SK-N-SH treated with all-trans-retinoic acid at 6 μM for 48 hours (cell line): ENCODE measurements at regions not wholly inside any gene's neighbourhood (a gene's known extent, or its start where the extent isn't known, plus 50 kb on each side); places are given as distances from the start of the nearest gene placed in this dataset.

Experiments
- ATAC-seq: fragments of 200-7000 bp; cut with Tn5 transposase; 3 replicates; pipeline ENCODE4 v1.9.1; 2020; ENCODE audit warnings: mild to moderate bottlenecking, moderate library complexity
- ARNTL ChIP-seq: fragments of 450-650 bp; formaldehyde crosslinking; IDR thresholded peaks from 2 replicates; pipeline ENCODE4 v1.5.0; 2020; ENCODE audit warnings: low read depth, mild to moderate bottlenecking, moderate library complexity, borderline replicate concordance
- BACH2 ChIP-seq: fragments of 250-450 bp; sonication (Bioruptor Pico); IDR thresholded peaks from 2 replicates; pipeline ENCODE4 v1.9.0; 2021; ENCODE audit warnings: mild to moderate bottlenecking, borderline replicate concordance
- CREB5 ChIP-seq: fragments of 250-450 bp; sonication (Bioruptor Pico); IDR thresholded peaks from 2 replicates; pipeline ENCODE4 v1.5.1; 2020; ENCODE audit warnings: low read depth, mild to moderate bottlenecking, moderate library complexity
- CSDC2 ChIP-seq: fragments of 250-450 bp; sonication (Bioruptor Pico); IDR thresholded peaks from 2 replicates; pipeline ENCODE4 v1.5.0; 2020; ENCODE audit warnings: mild to moderate bottlenecking, moderate library complexity
- CSRNP3 ChIP-seq: fragments of 250-450 bp; sonication (Bioruptor Pico); IDR thresholded peaks from 2 replicates; pipeline ENCODE4 v1.5.1; 2021; ENCODE audit warnings: mild to moderate bottlenecking, moderate library complexity
- GLIS3 ChIP-seq: fragments of 250-450 bp; sonication (Bioruptor Pico); IDR thresholded peaks from 2 replicates; pipeline ENCODE4 v1.5.0; 2020; ENCODE audit warnings: mild to moderate bottlenecking, moderate library complexity
- OSR1 ChIP-seq: fragments of 250-450 bp; sonication (Bioruptor Pico); IDR thresholded peaks from 2 replicates; pipeline ENCODE4 v1.8.0; 2022; ENCODE audit warnings: moderate library complexity, mild to moderate bottlenecking, inconsistent platforms
- PATZ1 ChIP-seq: fragments of 250-450 bp; sonication (Bioruptor Pico); IDR thresholded peaks from 2 replicates; pipeline ENCODE4 v1.8.0; 2020; ENCODE audit warnings: mild to moderate bottlenecking, moderate library complexity, borderline replicate concordance
- POU6F1 ChIP-seq: fragments of 250-450 bp; sonication (Bioruptor Pico); IDR thresholded peaks from 2 replicates; pipeline ENCODE4 v1.8.0; 2021; ENCODE audit warnings: low read depth, mild to moderate bottlenecking, moderate library complexity, borderline replicate concordance
- RARB ChIP-seq: fragments of 250-450 bp; sonication (Bioruptor Pico); IDR thresholded peaks from 2 replicates; pipeline ENCODE4 v1.8.0; 2021; ENCODE audit warnings: mild to moderate bottlenecking, moderate library complexity
- SNAI2 ChIP-seq: fragments of 250-450 bp; sonication (Bioruptor Pico); IDR thresholded peaks from 2 replicates; pipeline ENCODE4 v1.5.0; 2020; ENCODE audit warnings: mild to moderate bottlenecking, moderate library complexity
- TCF4 ChIP-seq: fragments of 250-450 bp; sonication (Bioruptor Pico); IDR thresholded peaks from 2 replicates; pipeline ENCODE4 v1.8.0; 2021; ENCODE audit warnings: mild to moderate bottlenecking, moderate library complexity, borderline replicate concordance
- TOX ChIP-seq: fragments of 250-450 bp; sonication (Bioruptor Pico); IDR thresholded peaks from 2 replicates; pipeline ENCODE4 v1.8.0; 2021; ENCODE audit warnings: mild to moderate bottlenecking, moderate library complexity, borderline replicate concordance
- TSHZ2 ChIP-seq: fragments of 250-450 bp; sonication (Bioruptor Pico); IDR thresholded peaks from 2 replicates; pipeline ENCODE4 v1.5.0; 2020; ENCODE audit warnings: mild to moderate bottlenecking, moderate library complexity
- ZC3H10 ChIP-seq: fragments of 250-450 bp; sonication (Bioruptor Pico); IDR thresholded peaks from 2 replicates; pipeline ENCODE4 v1.5.1; 2021; ENCODE audit warnings: mild to moderate bottlenecking, moderate library complexity
- ZFP3 ChIP-seq: fragments of 250-450 bp; sonication (Bioruptor Pico); IDR thresholded peaks from 2 replicates; pipeline ENCODE4 v1.5.0; 2020; ENCODE audit warnings: mild to moderate bottlenecking, moderate library complexity
- ZNF70 ChIP-seq: fragments of 450-650 bp; formaldehyde crosslinking; IDR thresholded peaks from 2 replicates; pipeline ENCODE4 v1.5.0; 2020; ENCODE audit warnings: mild to moderate bottlenecking, moderate library complexity
- ZNF8 ChIP-seq: fragments of 450-650 bp; formaldehyde crosslinking; IDR thresholded peaks from 2 replicates; pipeline ENCODE4 v1.5.0; 2020; ENCODE audit warnings: mild to moderate bottlenecking, moderate library complexity

- TF ChIP-seq RARB (no peak), OSR1 (no peak), ZFP3 (no peak), ZNF8 (CRISPR knock-in tag) (no peak), SNAI2 (CRISPR knock-in tag) (no peak), ARNTL (CRISPR knock-in tag) (no peak), TOX (CRISPR knock-in tag) (no peak), CSRNP3 (CRISPR knock-in tag) (no peak), GLIS3 (CRISPR knock-in tag) (no peak), CREB5 (CRISPR knock-in tag) (no peak), CSDC2 (no peak), BACH2 (CRISPR knock-in tag) (no peak), PATZ1 (CRISPR knock-in tag) (no peak), ZC3H10 (CRISPR knock-in tag) (no peak), TCF4 (CRISPR knock-in tag) (no peak), TSHZ2 (CRISPR knock-in tag) (no peak)
- no peak for ATAC-seq
Observed at GRCh38 chr20:22679197-22679596, 94.8 kb upstream of the FOXA2 start.

GRCh38 chr20:22680031-22680740 lies 95.8 kb upstream of the FOXA2 start:
- TF ChIP-seq ZNF8 (CRISPR knock-in tag): no peak
- no peak for TF ChIP-seq BACH2 (CRISPR knock-in tag)
- TF ChIP-seq TOX (CRISPR knock-in tag): no peak
- no peak for TF ChIP-seq POU6F1 (CRISPR knock-in tag)
- no peak for TF ChIP-seq SNAI2 (CRISPR knock-in tag)
- no peak for TF ChIP-seq CSRNP3 (CRISPR knock-in tag)
- TF ChIP-seq ZNF70 (CRISPR knock-in tag): no peak
- no peak for TF ChIP-seq PATZ1 (CRISPR knock-in tag)
- no peak for TF ChIP-seq ZC3H10 (CRISPR knock-in tag)
- ATAC-seq: no peak
